Breast epithelium (tissue), 4 donors: ENCODE measurements at regions not wholly inside any gene's neighbourhood (a gene's known extent, or its start where the extent isn't known, plus 50 kb on each side); places are given as distances from the start of the nearest gene placed in this dataset.

ENCODE experiments used
- DNase-seq, 2 donors: peaks; one replicate each; pipeline ENCODE4 v3.0.0-alpha.2; 2019; ENCODE audit warnings: low spot score in 2 of 2
- H3K27ac ChIP-seq, 2 donors: fragments of 200-600 bp; sonication (generic) in 1 of 2; one replicate each; pipeline ENCODE4 v1.5.1; 2016 to 2019; ENCODE audit warnings: mild to moderate bottlenecking in 1 of 2
- H3K27me3 ChIP-seq, 2 donors: fragments of 200-600 bp; sonication (generic) in 1 of 2; one replicate each; pipeline versions ENCODE4 v1.5.1 to v1.6.0; 2017 to 2019; ENCODE audit warnings: control low read depth in 1 of 2, mild to moderate bottlenecking in 1 of 2
- H3K36me3 ChIP-seq: fragments of 200-600 bp; one replicate; pipeline ENCODE4 v1.5.1; 2019
- H3K4me1 ChIP-seq, 2 donors: fragments of 200-600 bp; sonication (generic); one replicate each; pipeline ENCODE4 v1.5.1; 2016 to 2019; ENCODE audit warnings: control low read depth in 1 of 2
- H3K4me3 ChIP-seq, 3 donors: fragments of 200-600 bp; sonication (generic); 1 replicate in 2 of 3; 2 replicates in 1 of 3; pipeline ENCODE4 v1.5.1; 2016 to 2019; ENCODE audit warnings: mild to moderate bottlenecking in 3 of 3, moderate library complexity in 2 of 3
- H3K9me3 ChIP-seq, 2 donors: fragments of 200-600 bp; sonication (generic) in 1 of 2; one replicate each; pipeline ENCODE4 v1.5.1; 2016 to 2019; ENCODE audit warnings: control low read depth in 1 of 2
- CTCF ChIP-seq, 3 donors: fragments of 450-650 bp; IDR thresholded peaks; one replicate each; pipeline ENCODE4 v1.5.1; 2016 to 2017; ENCODE audit warnings: antibody characterized with exemption in 3 of 3, mild to moderate bottlenecking in 3 of 3, moderate library complexity in 3 of 3
- POLR2A ChIP-seq: fragments of 450-650 bp; IDR thresholded peaks from one replicate; pipeline ENCODE4 v1.6.1; 2016; ENCODE audit warnings: antibody characterized with exemption, mild to moderate bottlenecking, moderate library complexity
- POLR2AphosphoS5 ChIP-seq, 3 donors: sonication (generic); formaldehyde crosslinking; IDR thresholded peaks; one replicate each; pipeline ENCODE4 v1.6.1; 2017; ENCODE audit warnings: antibody characterized with exemption in 3 of 3
- intact Hi-C: fragments of 100-400 bp; cut with DNase I; formaldehyde crosslinking; loops from one replicate; pipeline ENCODE4 v1.15.1; 2023; ENCODE audit warnings: low total_unique reads

- no peak overlapping the region for H3K4me3 ChIP-seq
- intact Hi-C loops = no loop called here
- no peaks in the 10 kb centered on the region for H3K36me3 ChIP-seq
- DNase-seq = no peak
- no peaks in the 10 kb centered on the region for H3K27me3 ChIP-seq
- no peak for TF ChIP-seq POLR2A
- no peak for TF ChIP-seq CTCF (IDR thresholded peaks at IDR 0.05)
- no peak for TF ChIP-seq POLR2AphosphoS5 (IDR thresholded peaks at IDR 0.05)
- no peak overlapping the region for H3K27ac ChIP-seq
- no peaks in the 10 kb centered on the region for H3K4me1 ChIP-seq
- H3K9me3 ChIP-seq = no peaks in the 10 kb centered on the region
Measured at GRCh38 chr3:176789947-176790346, 407.3 kb downstream of the TBL1XR1 start.

- no peaks in the 10 kb centered on the region for H3K27me3 ChIP-seq
- H3K27ac ChIP-seq = no peak overlapping the region
- H3K4me1 ChIP-seq = no peaks in the 10 kb centered on the region
- TF ChIP-seq CTCF (IDR thresholded peaks at IDR 0.05) (no peak), POLR2A (no peak), POLR2AphosphoS5 (IDR thresholded peaks at IDR 0.05) (no peak)
- no peaks in the 10 kb centered on the region for H3K36me3 ChIP-seq
- no peak overlapping the region for H3K4me3 ChIP-seq
- H3K9me3 ChIP-seq = no peaks in the 10 kb centered on the region
- DNase-seq = no peak
- intact Hi-C loops = no loop called here
Measured at GRCh38 chr3:176789281-176789705, 408.0 kb downstream of the TBL1XR1 start.

- Histone ChIP-seq H3K4me1 (no peaks in the 10 kb centered on the region), H3K27ac (no peak overlapping the region), H3K27me3 (no peaks in the 10 kb centered on the region), H3K9me3 (no peaks in the 10 kb centered on the region), H3K36me3 (no peaks in the 10 kb centered on the region), H3K4me3 (no peak overlapping the region)
- TF ChIP-seq POLR2AphosphoS5 (IDR thresholded peaks at IDR 0.05) (no peak), POLR2A (no peak), CTCF (IDR thresholded peaks at IDR 0.05) (no peak)
- DNase-seq = no peak
- intact Hi-C loops = no loop called here
Measured at GRCh38 chr3:176787506-176787905, 409.8 kb downstream of the TBL1XR1 start.

- no peak overlapping the region for H3K4me3 ChIP-seq
- no peaks in the 10 kb centered on the region for H3K27me3 ChIP-seq
- H3K27ac ChIP-seq = no peak overlapping the region
- no peak for TF ChIP-seq POLR2AphosphoS5 (IDR thresholded peaks at IDR 0.05)
- no peak for TF ChIP-seq CTCF (IDR thresholded peaks at IDR 0.05)
- no peak for TF ChIP-seq POLR2A
- H3K36me3 ChIP-seq = no peaks in the 10 kb centered on the region
- no peaks in the 10 kb centered on the region for H3K9me3 ChIP-seq
- intact Hi-C loops = no loop called here
- DNase-seq = no peak
- no peaks in the 10 kb centered on the region for H3K4me1 ChIP-seq
Measured at GRCh38 chr3:176785171-176785570, 412.1 kb downstream of the TBL1XR1 start.

GRCh38 chr3:176780766-176781165 lies 416.5 kb downstream of the TBL1XR1 start:
- Histone ChIP-seq H3K27ac (no peak overlapping the region), H3K9me3 (no peaks in the 10 kb centered on the region), H3K36me3 (no peaks in the 10 kb centered on the region), H3K4me3 (no peak overlapping the region), H3K4me1 (no peaks in the 10 kb centered on the region), H3K27me3 (no peaks in the 10 kb centered on the region)
- intact Hi-C loops = no loop called here
- no peak for TF ChIP-seq CTCF (IDR thresholded peaks at IDR 0.05)
- TF ChIP-seq POLR2A = no peak
- no peak for TF ChIP-seq POLR2AphosphoS5 (IDR thresholded peaks at IDR 0.05)
- no peak for DNase-seq
